ENCODE measurements at regions not wholly inside any gene's neighbourhood (a gene's known extent, or its start where the extent isn't known, plus 50 kb on each side); places are given as distances from the start of the nearest gene placed in this dataset.

DNA sequence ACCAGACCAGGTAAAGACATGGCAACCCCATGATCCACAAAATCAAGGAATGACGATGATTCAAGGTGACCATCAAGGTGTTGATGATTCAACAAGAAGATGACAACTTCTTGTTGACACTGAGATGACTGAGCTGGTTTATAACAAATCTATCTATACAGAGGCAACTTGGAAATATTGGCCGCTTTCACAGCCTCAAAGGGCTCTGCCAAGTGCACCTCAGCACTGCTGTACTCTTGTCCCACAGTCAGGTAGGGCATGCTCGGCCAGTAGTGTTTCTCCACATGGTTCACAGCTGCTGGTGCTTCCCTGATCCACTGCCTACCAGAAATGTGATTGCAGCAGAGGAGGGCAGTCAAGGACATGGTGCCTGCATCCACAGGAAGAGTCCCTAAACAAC is 125.2 kb upstream of the SYT6 start:
- Histone ChIP-seq H3K4me1 (no peaks in the 10 kb centered on the region), H3K27ac (no peak overlapping the region), H3K4me3 (no peak overlapping the region), H3K36me3 (no peaks in the 10 kb centered on the region), H3K27me3 (no peaks in the 10 kb centered on the region), H3K9me3 (no peaks in the 10 kb centered on the region)
- intact Hi-C loops (cut with DNase I; ENCODE audit: low total_unique reads), result no loop called here
- TF ChIP-seq POLR2AphosphoS5 (IDR thresholded peaks at IDR 0.05) (no peak), POLR2A (IDR thresholded peaks at IDR 0.05) (no peak)
- TF ChIP-seq, protein P1, sequence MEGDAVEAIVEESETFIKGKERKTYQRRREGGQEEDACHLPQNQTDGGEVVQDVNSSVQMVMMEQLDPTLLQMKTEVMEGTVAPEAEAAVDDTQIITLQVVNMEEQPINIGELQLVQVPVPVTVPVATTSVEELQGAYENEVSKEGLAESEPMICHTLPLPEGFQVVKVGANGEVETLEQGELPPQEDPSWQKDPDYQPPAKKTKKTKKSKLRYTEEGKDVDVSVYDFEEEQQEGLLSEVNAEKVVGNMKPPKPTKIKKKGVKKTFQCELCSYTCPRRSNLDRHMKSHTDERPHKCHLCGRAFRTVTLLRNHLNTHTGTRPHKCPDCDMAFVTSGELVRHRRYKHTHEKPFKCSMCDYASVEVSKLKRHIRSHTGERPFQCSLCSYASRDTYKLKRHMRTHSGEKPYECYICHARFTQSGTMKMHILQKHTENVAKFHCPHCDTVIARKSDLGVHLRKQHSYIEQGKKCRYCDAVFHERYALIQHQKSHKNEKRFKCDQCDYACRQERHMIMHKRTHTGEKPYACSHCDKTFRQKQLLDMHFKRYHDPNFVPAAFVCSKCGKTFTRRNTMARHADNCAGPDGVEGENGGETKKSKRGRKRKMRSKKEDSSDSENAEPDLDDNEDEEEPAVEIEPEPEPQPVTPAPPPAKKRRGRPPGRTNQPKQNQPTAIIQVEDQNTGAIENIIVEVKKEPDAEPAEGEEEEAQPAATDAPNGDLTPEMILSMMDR (IDR thresholded peaks at IDR 0.05), result no peak
- no peak for DNase-seq (ENCODE audit: low spot score in 2 of 2)

DNA sequence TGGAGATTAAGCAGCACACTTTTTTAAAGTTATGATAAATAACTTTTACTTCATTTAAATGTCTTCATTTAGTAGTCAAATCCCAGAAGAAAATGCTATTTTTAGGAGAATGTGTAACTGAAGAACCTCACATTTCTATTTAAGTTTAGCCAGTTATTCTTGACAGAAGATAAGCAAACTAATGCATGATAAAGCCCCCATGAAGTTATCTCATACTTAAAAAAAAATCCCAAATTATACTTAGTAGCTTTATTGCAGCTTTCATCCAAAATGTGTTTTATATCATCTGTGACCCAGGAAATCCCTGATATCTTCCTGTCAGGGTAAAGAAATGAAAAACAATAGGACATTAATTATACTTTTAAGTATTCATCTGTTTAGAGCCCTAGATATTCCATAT is 124.8 kb upstream of the SYT6 start:
- Histone ChIP-seq H3K27ac (no peak overlapping the region), H3K4me1 (no peaks in the 10 kb centered on the region), H3K27me3 (no peaks in the 10 kb centered on the region), H3K4me3 (no peak overlapping the region), H3K9me3 (no peaks in the 10 kb centered on the region), H3K36me3 (no peaks in the 10 kb centered on the region)
- intact Hi-C loops (cut with DNase I; ENCODE audit: low total_unique reads), result no loop called here
- TF ChIP-seq POLR2AphosphoS5 (IDR thresholded peaks at IDR 0.05), result no peak
- TF ChIP-seq, protein P1 (IDR thresholded peaks at IDR 0.05), result no peak
- no peak for TF ChIP-seq POLR2A (IDR thresholded peaks at IDR 0.05)
- no peak for DNase-seq (ENCODE audit: low spot score in 2 of 2)

DNA sequence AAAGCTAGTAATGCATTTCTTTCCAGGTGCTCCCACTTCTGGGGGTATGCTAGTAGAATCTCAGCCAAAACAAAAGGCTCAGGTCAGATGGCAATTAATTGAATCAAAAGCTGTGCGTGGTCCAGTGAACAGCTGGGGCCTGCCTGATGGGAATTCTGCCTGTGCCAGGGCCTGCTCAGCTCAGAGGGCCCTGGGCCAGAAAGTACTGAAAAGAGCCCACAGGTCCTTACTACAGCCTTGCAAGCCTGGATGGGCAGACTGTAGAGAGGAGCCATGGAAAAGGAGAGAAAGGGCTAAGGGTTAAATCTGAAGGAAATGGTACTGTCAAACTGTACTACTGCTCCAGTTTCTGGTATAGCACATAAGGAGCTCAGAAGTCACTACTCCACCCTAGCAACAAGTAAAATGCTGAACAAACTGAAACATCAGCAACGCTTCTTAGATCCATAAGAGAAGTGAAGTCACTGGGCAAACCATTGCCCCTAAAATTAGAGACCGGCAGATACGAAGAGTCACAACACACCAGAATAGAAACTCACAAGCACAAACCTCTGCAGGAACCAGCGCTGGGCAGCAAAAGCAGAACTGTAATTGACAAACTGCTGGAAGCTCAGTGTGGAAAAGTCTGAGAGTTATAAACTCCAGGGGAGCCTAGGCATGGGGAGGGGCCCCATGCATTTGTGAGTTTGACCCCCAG is 121.1 kb upstream of the SYT6 start:
- Histone ChIP-seq H3K27me3 (no peaks in the 10 kb centered on the region), H3K27ac (no peak overlapping the region), H3K36me3 (no peaks in the 10 kb centered on the region), H3K4me3 (no peak overlapping the region), H3K9me3 (no peaks in the 10 kb centered on the region), H3K4me1 (no peaks in the 10 kb centered on the region)
- no peak for DNase-seq (ENCODE audit: low spot score in 2 of 2)
- TF ChIP-seq, protein P1 (IDR thresholded peaks at IDR 0.05), result no peak
- TF ChIP-seq POLR2AphosphoS5 (IDR thresholded peaks at IDR 0.05) (no peak), POLR2A (IDR thresholded peaks at IDR 0.05) (no peak)
- intact Hi-C loops (cut with DNase I; ENCODE audit: low total_unique reads), result no loop called here

DNA sequence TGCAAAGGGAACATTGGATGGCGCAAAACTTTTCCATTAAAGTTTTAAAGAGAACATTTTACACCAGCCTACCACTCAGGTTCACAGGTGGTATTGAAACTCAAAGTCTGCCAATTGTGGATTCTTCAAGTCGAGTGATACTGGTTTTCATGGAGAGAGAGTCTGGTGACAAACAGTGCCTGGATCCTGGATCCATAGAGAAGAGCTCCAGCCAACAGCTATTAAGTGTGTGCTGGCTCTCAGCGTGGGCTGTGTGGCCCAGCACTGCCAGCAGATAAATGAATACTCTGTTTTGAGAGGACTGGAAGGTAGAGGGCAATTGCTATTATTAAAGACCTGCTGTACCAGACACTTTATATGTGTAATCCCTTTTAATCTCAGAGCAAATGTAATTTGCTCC is 118.9 kb upstream of the SYT6 start:
- intact Hi-C loops (cut with DNase I; ENCODE audit: low total_unique reads), result loop anchor here (2.0 kb wide), 1 partner anchor 38 kb away; no protein-coding TSS in a partner anchor
- H3K36me3 ChIP-seq, result no peaks in the 10 kb centered on the region

DNA sequence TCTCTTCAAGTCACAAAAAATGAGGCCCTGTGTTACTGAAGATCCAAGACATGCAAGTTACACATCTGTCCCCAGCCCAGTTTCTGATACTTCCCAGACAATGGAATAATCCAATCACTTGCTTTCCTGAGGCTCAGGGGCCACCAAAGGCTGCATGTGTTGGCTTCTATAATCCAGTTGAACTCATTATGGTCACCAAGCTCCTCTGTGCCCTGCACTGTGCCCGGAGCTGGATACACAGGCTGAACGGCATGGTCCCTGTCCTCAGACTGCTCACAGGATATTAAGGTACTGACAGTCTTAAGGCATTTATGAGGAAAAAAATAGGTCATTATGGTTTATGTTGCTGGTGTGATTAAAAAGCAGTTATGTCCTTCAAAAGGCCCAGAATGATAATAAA is 117.0 kb upstream of the SYT6 start:
- intact Hi-C loops (cut with DNase I; ENCODE audit: low total_unique reads), result no loop called here
- no peak for DNase-seq (ENCODE audit: low spot score in 2 of 2)
- no peak overlapping the region for H3K4me3 ChIP-seq
- no peak overlapping the region for H3K27ac ChIP-seq
- H3K36me3 ChIP-seq, result no peaks in the 10 kb centered on the region
- no peaks in the 10 kb centered on the region for H3K9me3 ChIP-seq
- no peaks in the 10 kb centered on the region for H3K4me1 ChIP-seq
- TF ChIP-seq POLR2AphosphoS5 (IDR thresholded peaks at IDR 0.05), result no peak
- TF ChIP-seq, protein P1 (IDR thresholded peaks at IDR 0.05), result no peak
- no peak for TF ChIP-seq POLR2A (IDR thresholded peaks at IDR 0.05)
- H3K27me3 ChIP-seq, result no peaks in the 10 kb centered on the region

More for the DNA sequence above, 118.9 kb upstream of the SYT6 start:
- Histone ChIP-seq H3K27me3 (no peaks in the 10 kb centered on the region), H3K27ac (no peak overlapping the region), H3K9me3 (no peaks in the 10 kb centered on the region), H3K4me1 (no peaks in the 10 kb centered on the region), H3K4me3 (no peak overlapping the region)
- TF ChIP-seq POLR2AphosphoS5 (IDR thresholded peaks at IDR 0.05), result no peak
- TF ChIP-seq POLR2A (IDR thresholded peaks at IDR 0.05), result no peak
- TF ChIP-seq, protein P1 (IDR thresholded peaks at IDR 0.05), result no peak
- DNase-seq (ENCODE audit: low spot score in 2 of 2), result no peak
